AG09309 (cell line): ENCODE measurements at regions not wholly inside any gene's neighbourhood (a gene's known extent, or its start where the extent isn't known, plus 50 kb on each side); places are given as distances from the start of the nearest gene placed in this dataset.
A peak's percentile ranks its signal among the peaks of the same experiment; 100 is the strongest.

ENCODE experiments used
- DNase-seq: peaks from one replicate; pipeline ENCODE4 v3.0.0-alpha.2; 2010; ENCODE audit warnings: low read depth
- H3K4me3 ChIP-seq: 2 replicates; pipeline ENCODE4 v1.5.1; 2011; ENCODE audit warnings: mild to moderate bottlenecking, low read depth, low read length, moderate library complexity; ENCODE audit not compliant: control insufficient read depth
- TF ChIP-seq, protein P1 (sequence below): IDR thresholded peaks from 2 replicates; pipeline ENCODE4 v1.5.1; 2011; ENCODE audit warnings: mild to moderate bottlenecking, low read depth, low read length, inconsistent platforms; ENCODE audit not compliant: insufficient read depth, control insufficient read depth; ENCODE audit errors: missing control alignments

DNA sequence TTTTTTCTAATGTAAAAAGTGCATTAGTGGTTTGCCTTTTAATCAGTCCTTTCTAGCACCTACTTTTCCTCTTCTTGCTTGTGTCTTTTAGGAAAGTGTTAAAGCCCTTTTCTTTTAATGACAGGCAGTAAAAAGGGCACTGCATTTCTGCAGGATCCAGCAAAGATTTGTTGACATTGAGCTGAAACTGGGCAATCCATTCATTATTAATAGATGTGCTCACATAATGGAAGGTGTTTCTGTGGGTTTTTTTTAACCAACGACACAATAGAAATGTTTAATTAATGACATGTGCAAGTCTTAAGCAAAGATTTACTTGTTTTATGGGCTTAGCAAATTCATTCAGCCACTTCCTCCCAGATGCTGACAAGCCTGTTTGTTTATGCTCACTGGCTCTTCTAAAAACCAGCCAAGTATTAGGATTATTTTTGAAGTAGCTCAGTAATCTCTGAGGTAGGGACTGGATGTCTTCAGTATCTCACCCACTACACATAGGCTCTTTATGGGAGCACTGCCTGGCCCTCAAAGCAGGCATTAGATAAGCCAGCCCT lies 1201.1 kb downstream of the SORCS1 start:
- DNase-seq, result no peak
- no peak overlapping the region for H3K4me3 ChIP-seq
- TF ChIP-seq, protein P1, sequence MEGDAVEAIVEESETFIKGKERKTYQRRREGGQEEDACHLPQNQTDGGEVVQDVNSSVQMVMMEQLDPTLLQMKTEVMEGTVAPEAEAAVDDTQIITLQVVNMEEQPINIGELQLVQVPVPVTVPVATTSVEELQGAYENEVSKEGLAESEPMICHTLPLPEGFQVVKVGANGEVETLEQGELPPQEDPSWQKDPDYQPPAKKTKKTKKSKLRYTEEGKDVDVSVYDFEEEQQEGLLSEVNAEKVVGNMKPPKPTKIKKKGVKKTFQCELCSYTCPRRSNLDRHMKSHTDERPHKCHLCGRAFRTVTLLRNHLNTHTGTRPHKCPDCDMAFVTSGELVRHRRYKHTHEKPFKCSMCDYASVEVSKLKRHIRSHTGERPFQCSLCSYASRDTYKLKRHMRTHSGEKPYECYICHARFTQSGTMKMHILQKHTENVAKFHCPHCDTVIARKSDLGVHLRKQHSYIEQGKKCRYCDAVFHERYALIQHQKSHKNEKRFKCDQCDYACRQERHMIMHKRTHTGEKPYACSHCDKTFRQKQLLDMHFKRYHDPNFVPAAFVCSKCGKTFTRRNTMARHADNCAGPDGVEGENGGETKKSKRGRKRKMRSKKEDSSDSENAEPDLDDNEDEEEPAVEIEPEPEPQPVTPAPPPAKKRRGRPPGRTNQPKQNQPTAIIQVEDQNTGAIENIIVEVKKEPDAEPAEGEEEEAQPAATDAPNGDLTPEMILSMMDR, result no peak

GRCh38 chr10:105956550-105956949 lies 1208.0 kb downstream of the SORCS1 start:
- H3K4me3 ChIP-seq, result no peak overlapping the region
- TF ChIP-seq, protein P1, result no peak
- no peak for DNase-seq

DNA sequence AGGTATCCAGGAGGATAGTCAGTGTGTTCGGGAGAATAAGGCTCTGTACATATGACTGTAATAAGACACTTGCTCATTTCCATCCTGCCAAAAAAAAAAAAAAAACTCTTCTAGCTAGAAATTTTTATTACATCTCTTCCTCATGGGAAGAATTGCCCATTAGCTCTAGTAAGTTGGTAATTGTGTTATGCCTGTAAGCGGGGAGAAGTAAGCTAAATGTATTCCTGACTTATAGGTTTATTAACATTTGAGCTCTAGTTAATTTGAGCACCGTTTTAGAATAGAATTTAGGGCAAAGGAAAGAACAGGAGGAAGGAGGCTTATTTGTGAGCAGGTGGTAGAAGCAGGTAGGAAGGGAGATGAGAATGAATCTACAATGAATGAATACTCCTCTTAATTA lies 1210.6 kb downstream of the SORCS1 start:
- no peak for DNase-seq
- H3K4me3 ChIP-seq, result no peak overlapping the region
- TF ChIP-seq, protein P1, result no peak

DNA sequence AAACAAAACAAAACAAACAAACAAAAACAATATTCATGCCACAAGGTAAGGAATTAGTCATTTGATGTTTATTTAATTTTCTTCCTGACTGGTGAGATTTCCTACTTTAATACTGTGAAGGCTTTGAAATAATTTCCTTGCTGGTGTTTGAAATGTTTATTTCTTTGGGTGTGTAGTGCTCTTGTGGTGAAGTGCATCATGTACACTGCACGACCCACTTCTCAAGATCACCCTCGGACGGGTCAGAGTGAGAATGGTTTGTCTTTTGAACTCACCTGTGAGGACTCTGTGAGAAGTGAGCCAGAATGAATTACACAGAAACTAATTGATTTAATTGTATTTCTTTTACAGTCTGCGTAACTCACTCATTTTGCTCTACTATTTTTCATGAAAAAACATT lies 1211.5 kb downstream of the SORCS1 start:
- DNase-seq, result no peak
- TF ChIP-seq, protein P1, result no peak

DNA sequence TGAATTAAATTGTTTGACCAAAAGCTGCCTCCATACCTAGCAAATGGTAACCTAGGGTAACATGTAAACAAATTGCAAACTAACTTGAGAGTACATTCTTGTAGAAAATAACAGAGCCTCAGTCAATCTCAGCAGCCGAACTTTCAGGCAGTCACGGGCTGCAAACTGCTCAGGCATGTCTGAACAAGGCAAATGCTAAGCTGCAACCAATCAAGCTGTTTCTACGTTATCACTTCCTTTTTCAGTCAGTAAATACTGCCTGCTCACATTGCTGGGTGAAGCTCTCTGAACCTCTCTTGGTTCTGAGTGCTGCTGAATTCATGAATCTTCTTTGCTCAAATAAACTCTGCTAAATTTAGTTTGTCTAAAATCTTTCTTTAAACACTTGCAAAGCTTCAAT lies 1212.4 kb downstream of the SORCS1 start:
- no peak for DNase-seq
- TF ChIP-seq, protein P1, result no peak
- no peak overlapping the region for H3K4me3 ChIP-seq

More for the DNA sequence above, 1211.5 kb downstream of the SORCS1 start:
- H3K4me3 ChIP-seq, result no peak overlapping the region

- no peak for DNase-seq
- no peak overlapping the region for H3K4me3 ChIP-seq
- TF ChIP-seq, protein P1, result peak; percentile 55
Observed at GRCh38 chr10:105950410-105950809, 1214.1 kb downstream of the SORCS1 start.

GRCh38 chr10:105949721-105950120 lies 1214.8 kb downstream of the SORCS1 start:
- H3K4me3 ChIP-seq, result no peak overlapping the region
- TF ChIP-seq, protein P1, result no peak
- DNase-seq, result no peak
